Mammary epithelial cell (primary cell): ENCODE measurements at regions not wholly inside any gene's neighbourhood (a gene's known extent, or its start where the extent isn't known, plus 50 kb on each side); places are given as distances from the start of the nearest gene placed in this dataset.

Experiments
- CTCF ChIP-seq, 2 donors: IDR thresholded peaks in 1 of 2; conservative IDR thresholded peaks in 1 of 2; 2 replicates each; pipeline ENCODE4 v1.5.1; 2011 to 2012; ENCODE audit warnings: inconsistent platforms in 2 of 2, low read length in 2 of 2, mild to moderate bottlenecking in 2 of 2, control low read depth in 1 of 2, low read depth in 1 of 2; ENCODE audit not compliant: insufficient read depth in 1 of 2; ENCODE audit errors: extremely low read depth in 1 of 2
- EZH2 ChIP-seq: IDR thresholded peaks from 2 replicates; pipeline ENCODE4 v1.6.1; 2012; ENCODE audit warnings: low read length, inconsistent platforms, borderline replicate concordance

GRCh38 chr3:34090876-34091275 is 292.4 kb downstream of the PDCD6IP start:
- TF ChIP-seq CTCF (conservative IDR thresholded peaks at IDR 0.05 in 1 of 2, IDR thresholded peaks at IDR 0.05 in 1 of 2; ENCODE audit: extremely low read depth in 1 of 2, insufficient read depth in 1 of 2, low read depth in 1 of 2, low read length in 2 of 2) (no peak), EZH2 (no peak)
